OCI-LY1 (cell line): ENCODE measurements at regions not wholly inside any gene's neighbourhood (a gene's known extent, or its start where the extent isn't known, plus 50 kb on each side); places are given as distances from the start of the nearest gene placed in this dataset.

ENCODE experiments used
- H2AFZ ChIP-seq: fragments of 200-600 bp; sonication (generic), shearing (Covaris generic); 2 replicates; pipeline ENCODE4 v1.6.0; 2014; ENCODE audit warnings: antibody characterized with exemption, mild to moderate bottlenecking, low read length
- H3F3A ChIP-seq: fragments of 200-600 bp; sonication (generic), shearing (Covaris generic); 2 replicates; pipeline ENCODE4 v1.6.0; 2014; ENCODE audit warnings: mild to moderate bottlenecking, antibody characterized with exemption, low read length, moderate library complexity; ENCODE audit not compliant: insufficient read depth
- H3K27ac ChIP-seq: fragments of 200-600 bp; sonication (generic); 2 replicates; pipeline ENCODE4 v1.5.1; 2014; ENCODE audit warnings: low read length, mixed run types, mild to moderate bottlenecking, low read depth; ENCODE audit not compliant: poor library complexity, severe bottlenecking
- H3K27me3 ChIP-seq: fragments of 200-600 bp; sonication (generic); 2 replicates; pipeline ENCODE4 v1.6.0; 2014; ENCODE audit warnings: antibody characterized with exemption, mild to moderate bottlenecking, low read length, moderate library complexity; ENCODE audit not compliant: insufficient read depth
- H3K36me3 ChIP-seq: fragments of 200-600 bp; sonication (generic); 2 replicates; pipeline ENCODE4 v1.6.1; 2014; ENCODE audit warnings: mild to moderate bottlenecking, antibody characterized with exemption, low read length, moderate library complexity, mixed read lengths; ENCODE audit not compliant: insufficient read depth
- H3K4me1 ChIP-seq: fragments of 200-600 bp; sonication (generic); 2 replicates; pipeline ENCODE4 v1.5.1; 2014; ENCODE audit warnings: mild to moderate bottlenecking, low read length, moderate library complexity; ENCODE audit not compliant: insufficient read depth, severe bottlenecking
- H3K4me2 ChIP-seq: fragments of 200-600 bp; sonication (generic), shearing (Covaris generic); 2 replicates; pipeline ENCODE4 v1.6.1; 2014; ENCODE audit warnings: low read length
- H3K4me3 ChIP-seq: fragments of 200-600 bp; sonication (generic); 2 replicates; pipeline ENCODE4 v1.5.1; 2014; ENCODE audit warnings: low read length, low read depth, mild to moderate bottlenecking, mixed read lengths; ENCODE audit not compliant: poor library complexity, severe bottlenecking
- H3K79me2 ChIP-seq: fragments of 200-600 bp; shearing (Covaris generic); 2 replicates; pipeline ENCODE4 v1.6.1; 2016; ENCODE audit warnings: mixed run types, low read length, mixed read lengths; ENCODE audit not compliant: insufficient read depth
- H3K9ac ChIP-seq: fragments of 200-600 bp; sonication (generic), shearing (Covaris generic); 2 replicates; pipeline ENCODE4 v1.6.1; 2014; ENCODE audit warnings: mild to moderate bottlenecking, low read length, mixed read lengths
- H3K9me2 ChIP-seq: fragments of 200-600 bp; sonication (generic), shearing (Covaris generic); 2 replicates; pipeline ENCODE4 v1.6.1; 2014; ENCODE audit warnings: low read depth, mild to moderate bottlenecking, low read length, mixed read lengths
- H3K9me3 ChIP-seq: fragments of 200-600 bp; shearing (Covaris generic); 2 replicates; pipeline ENCODE4 v1.6.1; 2014; ENCODE audit warnings: low read length, mixed read lengths
- H4K20me1 ChIP-seq: fragments of 200-600 bp; sonication (generic), shearing (Covaris generic); 2 replicates; pipeline ENCODE4 v1.6.0; 2016; ENCODE audit warnings: mild to moderate bottlenecking, low read length; ENCODE audit not compliant: insufficient read depth
- EZH2 ChIP-seq: fragments of 200-600 bp; sonication (generic), shearing (Covaris generic); IDR thresholded peaks from 2 replicates; pipeline ENCODE4 v1.8.0; 2017; ENCODE audit warnings: borderline replicate concordance, mixed run types, mild to moderate bottlenecking, antibody characterized with exemption, low read length, moderate library complexity, mixed read lengths
- TF ChIP-seq, protein P1 (sequence below): fragments of 200-600 bp; sonication (generic), shearing (Covaris generic); IDR thresholded peaks from 2 replicates; pipeline ENCODE4 v1.5.1; 2017; ENCODE audit warnings: mild to moderate bottlenecking, antibody characterized with exemption, low read length, moderate library complexity, mixed read lengths

DNA sequence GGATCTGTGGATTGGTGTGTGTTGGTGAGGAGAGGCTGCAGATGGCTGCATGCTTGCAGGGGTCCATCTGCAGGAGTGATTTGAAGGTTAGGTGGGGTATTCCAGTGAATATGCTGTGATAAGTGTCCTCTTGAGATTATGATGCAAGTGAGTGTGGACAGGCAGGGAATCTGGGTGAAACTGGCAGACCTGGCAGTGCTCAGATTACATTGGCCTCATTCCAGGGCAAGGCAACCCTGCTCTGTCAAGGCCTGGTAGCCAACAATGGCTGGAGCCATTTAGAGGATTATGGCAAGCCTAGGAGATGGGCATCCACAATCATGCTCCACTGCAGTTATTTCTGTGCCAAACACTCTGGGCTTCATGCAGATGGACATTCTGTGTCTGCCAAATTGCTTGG lies 113.9 kb downstream of the RTL3 start:
- no peaks in the 10 kb centered on the region for H3K9me3 ChIP-seq
- H3K27ac ChIP-seq: no peak overlapping the region
- H3K79me2 ChIP-seq: no peaks in the 10 kb centered on the region
- no peaks in the 10 kb centered on the region for H3K36me3 ChIP-seq
- no peaks in the 10 kb centered on the region for H3F3A ChIP-seq
- no peak overlapping the region for H3K9ac ChIP-seq
- H3K4me3 ChIP-seq: no peak overlapping the region
- no peaks in the 10 kb centered on the region for H4K20me1 ChIP-seq
- H3K4me2 ChIP-seq: no peak overlapping the region
- H3K27me3 ChIP-seq: no peaks in the 10 kb centered on the region
- TF ChIP-seq, protein P1, sequence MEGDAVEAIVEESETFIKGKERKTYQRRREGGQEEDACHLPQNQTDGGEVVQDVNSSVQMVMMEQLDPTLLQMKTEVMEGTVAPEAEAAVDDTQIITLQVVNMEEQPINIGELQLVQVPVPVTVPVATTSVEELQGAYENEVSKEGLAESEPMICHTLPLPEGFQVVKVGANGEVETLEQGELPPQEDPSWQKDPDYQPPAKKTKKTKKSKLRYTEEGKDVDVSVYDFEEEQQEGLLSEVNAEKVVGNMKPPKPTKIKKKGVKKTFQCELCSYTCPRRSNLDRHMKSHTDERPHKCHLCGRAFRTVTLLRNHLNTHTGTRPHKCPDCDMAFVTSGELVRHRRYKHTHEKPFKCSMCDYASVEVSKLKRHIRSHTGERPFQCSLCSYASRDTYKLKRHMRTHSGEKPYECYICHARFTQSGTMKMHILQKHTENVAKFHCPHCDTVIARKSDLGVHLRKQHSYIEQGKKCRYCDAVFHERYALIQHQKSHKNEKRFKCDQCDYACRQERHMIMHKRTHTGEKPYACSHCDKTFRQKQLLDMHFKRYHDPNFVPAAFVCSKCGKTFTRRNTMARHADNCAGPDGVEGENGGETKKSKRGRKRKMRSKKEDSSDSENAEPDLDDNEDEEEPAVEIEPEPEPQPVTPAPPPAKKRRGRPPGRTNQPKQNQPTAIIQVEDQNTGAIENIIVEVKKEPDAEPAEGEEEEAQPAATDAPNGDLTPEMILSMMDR: no peak
- no peak for TF ChIP-seq EZH2
- no peaks in the 10 kb centered on the region for H3K4me1 ChIP-seq
- no peak overlapping the region for H2AFZ ChIP-seq
- no peaks in the 10 kb centered on the region for H3K9me2 ChIP-seq

DNA sequence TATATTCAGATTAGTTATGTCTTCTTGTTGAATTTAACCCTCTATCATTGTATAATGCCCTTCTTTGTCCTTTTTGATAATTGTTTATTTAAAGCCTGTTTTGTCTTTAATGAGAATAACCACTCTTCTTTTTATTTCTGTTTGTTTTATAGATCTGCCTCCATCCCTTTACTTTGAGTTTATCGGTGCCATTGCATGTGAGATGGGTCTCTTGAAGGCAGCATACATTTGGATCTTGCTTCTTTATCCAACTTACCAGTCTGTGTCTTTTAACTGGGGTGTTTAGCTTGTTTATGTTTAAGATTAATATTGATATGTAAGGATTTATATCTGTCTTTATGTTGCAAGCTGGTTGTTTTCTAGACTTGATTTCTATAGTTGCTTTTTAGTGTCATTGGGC lies 115.8 kb downstream of the RTL3 start:
- H3K27ac ChIP-seq: no peak overlapping the region
- H3K4me1 ChIP-seq: no peaks in the 10 kb centered on the region
- H3K4me3 ChIP-seq: no peak overlapping the region
- no peaks in the 10 kb centered on the region for H3K79me2 ChIP-seq
- H3K4me2 ChIP-seq: no peak overlapping the region
- H3K36me3 ChIP-seq: no peaks in the 10 kb centered on the region
- no peak overlapping the region for H2AFZ ChIP-seq
- no peaks in the 10 kb centered on the region for H3K9me3 ChIP-seq
- H4K20me1 ChIP-seq: no peaks in the 10 kb centered on the region
- H3K9me2 ChIP-seq: no peaks in the 10 kb centered on the region
- TF ChIP-seq EZH2: no peak
- TF ChIP-seq, protein P1: no peak
- no peak overlapping the region for H3K9ac ChIP-seq
- H3K27me3 ChIP-seq: no peaks in the 10 kb centered on the region
- H3F3A ChIP-seq: no peaks in the 10 kb centered on the region

DNA sequence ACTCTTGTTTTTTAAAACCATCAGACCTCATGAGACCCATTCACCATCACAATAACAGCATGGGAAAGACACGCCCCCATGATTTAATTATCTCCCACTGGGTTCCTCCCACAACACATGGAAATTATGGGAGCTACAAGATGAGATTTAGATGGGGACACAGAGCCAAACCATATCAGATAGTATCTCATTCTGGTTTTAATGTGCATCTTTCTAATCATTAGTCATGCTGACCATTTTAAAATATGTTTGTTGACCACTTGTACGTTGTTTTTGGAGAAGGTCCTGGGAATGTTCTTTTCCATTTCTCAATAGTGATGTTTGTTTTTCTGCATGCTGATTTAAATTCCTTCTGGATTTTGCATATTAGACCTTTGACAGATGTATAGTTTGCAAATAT lies 119.0 kb downstream of the RTL3 start:
- H3K4me3 ChIP-seq: no peak overlapping the region
- H3K9ac ChIP-seq: no peak overlapping the region
- no peaks in the 10 kb centered on the region for H3K79me2 ChIP-seq
- H4K20me1 ChIP-seq: no peaks in the 10 kb centered on the region
- no peak overlapping the region for H2AFZ ChIP-seq
- H3F3A ChIP-seq: no peaks in the 10 kb centered on the region
- TF ChIP-seq, protein P1: no peak
- TF ChIP-seq EZH2: no peak
- H3K4me2 ChIP-seq: no peak overlapping the region
- H3K27ac ChIP-seq: no peak overlapping the region
- H3K4me1 ChIP-seq: no peaks in the 10 kb centered on the region
- no peaks in the 10 kb centered on the region for H3K9me3 ChIP-seq
- no peaks in the 10 kb centered on the region for H3K9me2 ChIP-seq
- H3K36me3 ChIP-seq: no peaks in the 10 kb centered on the region
- no peaks in the 10 kb centered on the region for H3K27me3 ChIP-seq
